Stimulated activated CD8-positive, alpha-beta memory T cell treated with anti-CD3 and anti-CD28 coated beads, Interleukin-12 subunit alpha, Interleukin-12 subunit beta, amount 100 ng/mL, for 24 hours (primary cell): ENCODE measurements at regions not wholly inside any gene's neighbourhood (a gene's known extent, or its start where the extent isn't known, plus 50 kb on each side); places are given as distances from the start of the nearest gene placed in this dataset.

ENCODE experiments used
- DNase-seq: peaks from one replicate; pipeline ENCODE4 v3.0.0-alpha.2; 2020; ENCODE audit errors: extremely low read depth

- no peak for DNase-seq
These were observed 73.7 kb upstream of the KIRREL3 start for GRCh38 chr11:127074151-127074761.

- no peak for DNase-seq
These were observed 73.1 kb upstream of the KIRREL3 start for GRCh38 chr11:127073621-127074020.

GRCh38 chr11:127071606-127072005 is 71.0 kb upstream of the KIRREL3 start:
- DNase-seq = no peak

- DNase-seq = no peak
These were observed 70.2 kb upstream of the KIRREL3 start for GRCh38 chr11:127070808-127071207.

- DNase-seq = no peak
These were observed 66.0 kb upstream of the KIRREL3 start for GRCh38 chr11:127066401-127067090.

- no peak for DNase-seq
These were observed 62.7 kb upstream of the KIRREL3 start for GRCh38 chr11:127063241-127063640.

DNA sequence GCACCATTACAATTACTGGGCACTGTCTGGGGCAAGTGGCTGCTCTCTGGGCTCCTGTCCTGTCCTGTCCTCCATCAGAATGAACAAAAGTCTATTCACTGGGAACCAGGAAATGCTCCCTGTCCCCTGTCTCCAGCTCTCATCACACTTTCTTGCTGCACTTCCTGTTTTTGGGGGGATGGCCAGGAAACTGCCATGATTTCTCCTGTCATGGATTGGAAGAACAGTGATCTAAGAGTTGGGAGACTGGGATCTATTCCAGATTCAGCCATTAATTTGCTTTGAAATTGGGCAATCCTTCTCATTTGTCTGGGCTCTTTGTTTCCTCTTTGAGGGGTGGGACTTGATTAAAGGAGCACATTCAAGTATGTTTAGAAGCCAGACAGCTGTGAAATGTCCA is 61.4 kb upstream of the KIRREL3 start:
- DNase-seq = no peak

DNA sequence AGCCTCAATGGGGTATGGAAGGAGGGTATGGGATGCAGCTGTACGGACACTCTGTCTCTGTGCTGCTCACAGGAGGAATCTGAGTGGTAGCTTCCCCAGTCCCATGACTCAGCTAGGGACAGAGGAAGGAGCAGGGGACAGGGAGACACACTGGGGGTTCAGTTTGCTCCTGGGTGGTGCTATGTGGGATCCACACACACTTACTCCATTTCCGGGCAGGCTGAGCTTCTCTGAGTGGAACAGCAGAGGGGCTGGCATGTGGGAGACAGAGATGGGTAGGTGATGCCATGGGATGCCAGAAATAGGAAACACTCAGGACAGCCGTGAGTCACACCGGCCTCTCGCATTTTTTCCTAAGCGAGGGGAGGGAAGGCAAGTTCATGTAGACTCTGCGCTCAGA is 59.2 kb upstream of the KIRREL3 start:
- no peak for DNase-seq

GRCh38 chr11:127059286-127059685 is 58.7 kb upstream of the KIRREL3 start:
- no peak for DNase-seq

GRCh38 chr11:127058524-127058923 is 58.0 kb upstream of the KIRREL3 start:
- no peak for DNase-seq

- no peak for DNase-seq
These were observed 56.6 kb upstream of the KIRREL3 start for GRCh38 chr11:127057126-127057525.

GRCh38 chr11:127056338-127056971 is 55.9 kb upstream of the KIRREL3 start:
- DNase-seq = no peak

DNA sequence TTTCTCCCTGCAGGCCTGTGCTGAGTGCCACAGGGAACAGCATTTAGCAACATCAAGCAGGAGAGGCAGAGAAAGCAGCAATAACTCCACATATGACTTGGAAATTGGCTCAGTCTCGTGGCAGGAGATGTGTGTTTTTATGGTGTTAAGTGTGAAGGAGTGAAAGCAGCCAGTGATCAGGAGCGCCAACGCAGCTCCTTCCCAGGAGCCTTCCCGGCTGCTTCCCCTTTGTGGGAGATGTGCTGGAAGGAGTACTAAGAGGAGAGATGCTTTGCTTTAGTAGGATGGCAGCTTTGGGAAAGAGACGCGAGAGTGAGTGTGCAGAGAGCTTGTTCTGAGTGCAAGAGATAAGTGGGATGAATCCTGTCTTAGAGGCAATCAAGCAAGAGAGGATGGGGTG is 54.7 kb upstream of the KIRREL3 start:
- DNase-seq = no peak

- DNase-seq = no peak
These were observed 53.6 kb upstream of the KIRREL3 start for GRCh38 chr11:127054153-127054552.

DNA sequence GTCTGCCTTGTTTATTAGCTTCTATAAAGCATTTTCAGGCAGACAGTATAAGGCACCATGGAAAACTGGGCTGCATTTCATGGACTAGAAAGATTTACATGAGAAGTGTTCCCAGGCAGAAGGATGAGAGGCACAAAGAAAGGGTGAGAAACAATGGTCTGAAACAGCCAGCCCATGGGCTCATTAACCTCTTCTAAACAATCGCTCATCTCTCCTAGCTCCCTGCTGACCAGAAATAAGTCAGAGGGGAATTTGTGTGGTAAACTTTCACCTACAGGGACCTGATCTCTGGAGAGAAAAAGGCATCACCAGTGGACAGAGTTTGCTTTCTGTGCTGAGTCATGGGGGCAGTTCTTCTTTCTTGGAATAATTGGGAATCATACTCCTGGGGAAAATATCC is 51.8 kb upstream of the KIRREL3 start:
- no peak for DNase-seq
